ENCODE measurements at regions not wholly inside any gene's neighbourhood (a gene's known extent, or its start where the extent isn't known, plus 50 kb on each side); places are given as distances from the start of the nearest gene placed in this dataset.

DNA sequence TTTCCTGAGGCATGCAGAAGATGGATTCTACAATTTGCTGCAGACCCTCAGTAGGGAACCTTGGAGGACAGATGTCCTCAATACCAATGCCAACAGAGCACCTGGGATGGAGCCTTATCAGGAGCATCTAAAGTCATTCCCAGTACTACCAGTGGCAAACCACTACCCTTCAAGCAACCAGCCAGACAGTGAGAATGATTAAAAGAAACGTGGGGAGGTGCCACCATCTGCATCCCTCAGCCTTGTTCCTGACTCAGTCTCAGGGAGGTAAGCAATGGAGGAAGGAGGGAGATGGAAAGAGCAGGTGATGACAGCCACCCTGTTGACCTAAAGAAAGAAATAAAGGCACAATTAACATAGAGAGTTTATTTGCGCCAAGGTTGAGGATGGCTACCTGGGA lies 175.2 kb upstream of the GRIN2B start:
- no peak for DNase-seq

DNA sequence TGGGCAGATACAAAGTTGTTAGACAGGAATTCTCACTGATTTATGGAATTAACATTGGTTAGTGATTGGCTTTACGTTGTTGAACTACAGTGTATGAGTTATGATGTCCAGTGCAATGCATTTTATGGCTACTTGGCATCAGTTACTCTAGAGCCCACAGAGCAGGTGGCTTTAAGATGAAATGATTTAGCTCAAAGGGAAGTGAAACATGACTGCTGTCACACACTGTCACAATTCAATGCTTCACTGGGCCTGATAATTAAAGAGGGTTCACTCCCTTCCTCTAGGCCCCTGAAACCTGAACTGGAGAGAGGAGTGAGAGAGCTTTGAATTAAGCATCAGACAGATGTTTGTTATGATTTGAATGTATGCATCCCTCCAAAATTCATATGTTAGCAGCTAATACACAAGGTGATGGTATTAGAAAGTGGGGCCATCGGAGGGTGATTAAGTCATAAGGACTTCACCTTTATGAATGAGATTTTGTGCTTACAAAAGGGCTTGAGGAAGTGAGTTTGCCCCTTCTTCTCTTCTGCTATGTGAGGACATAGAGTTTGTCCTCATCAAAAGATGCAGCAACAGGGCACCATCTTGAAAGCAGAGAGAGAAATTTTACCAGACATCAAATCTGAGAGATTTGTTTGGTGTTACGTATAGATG lies 175.8 kb upstream of the GRIN2B start:
- DNase-seq: no peak

GRCh38 chr12:14164266-14164665 lies 182.9 kb upstream of the GRIN2B start:
- no peak for DNase-seq

- peak; percentile 59 for DNase-seq
Observed at GRCh38 chr12:14167005-14167628, 185.7 kb upstream of the GRIN2B start.

DNA sequence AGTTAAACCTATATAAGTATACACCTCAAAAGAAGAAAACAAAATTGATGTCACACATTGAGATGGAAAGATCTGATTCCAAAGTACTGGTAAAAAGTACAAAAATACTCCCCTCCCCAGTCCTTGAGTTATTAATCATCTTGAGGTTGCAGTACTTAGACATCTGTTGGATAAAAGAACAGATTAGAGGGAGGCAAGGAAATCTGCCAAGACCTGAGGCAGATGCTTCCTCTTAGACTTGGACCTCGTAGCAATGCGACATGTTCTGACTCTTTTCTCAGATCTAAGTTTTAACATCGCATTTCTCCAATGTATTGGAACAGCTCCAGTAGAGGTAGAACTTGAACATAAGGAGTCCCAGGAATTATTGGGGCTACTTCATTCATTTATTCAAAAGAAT lies 187.9 kb upstream of the GRIN2B start:
- no peak for DNase-seq

DNA sequence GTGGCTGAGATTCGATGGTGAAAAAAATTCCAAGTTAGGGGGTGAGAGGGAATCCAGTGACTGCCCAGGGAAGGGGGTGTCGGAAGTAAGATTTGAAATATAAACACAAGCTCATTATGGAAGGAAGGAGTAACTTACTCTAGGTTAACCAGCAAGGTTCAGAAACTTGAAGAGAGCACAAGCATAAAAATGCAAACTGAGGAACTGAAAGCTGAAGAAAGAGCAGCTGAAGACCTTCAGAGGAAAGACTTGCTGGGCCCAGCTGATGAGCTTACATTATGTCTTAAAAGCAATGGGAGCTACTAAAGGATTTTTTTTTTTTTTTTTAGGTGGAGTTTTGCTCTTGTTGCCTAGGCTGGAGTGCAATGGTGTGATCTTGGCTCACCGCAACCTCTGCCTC lies 189.7 kb upstream of the GRIN2B start:
- no peak for DNase-seq

DNA sequence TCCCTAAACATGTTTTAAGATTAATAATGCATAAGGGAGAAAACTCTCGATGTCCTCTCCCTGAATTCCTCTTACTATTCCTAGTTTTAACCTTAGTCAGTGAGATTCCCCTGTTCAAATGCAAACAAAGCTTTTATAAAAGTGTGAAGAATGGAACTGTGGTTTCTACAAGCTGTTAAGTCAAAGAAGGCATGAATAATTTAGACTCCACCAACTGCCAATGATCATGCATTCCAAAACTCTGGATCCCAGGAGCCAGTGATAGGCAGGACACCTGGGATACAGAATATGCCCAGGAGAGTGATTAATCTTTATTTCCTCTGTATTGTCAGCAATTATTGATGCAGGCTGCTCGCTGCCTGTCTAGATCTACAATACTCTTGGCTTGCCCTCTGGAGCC lies 190.3 kb upstream of the ATF7IP start:
- DNase-seq: no peak

DNA sequence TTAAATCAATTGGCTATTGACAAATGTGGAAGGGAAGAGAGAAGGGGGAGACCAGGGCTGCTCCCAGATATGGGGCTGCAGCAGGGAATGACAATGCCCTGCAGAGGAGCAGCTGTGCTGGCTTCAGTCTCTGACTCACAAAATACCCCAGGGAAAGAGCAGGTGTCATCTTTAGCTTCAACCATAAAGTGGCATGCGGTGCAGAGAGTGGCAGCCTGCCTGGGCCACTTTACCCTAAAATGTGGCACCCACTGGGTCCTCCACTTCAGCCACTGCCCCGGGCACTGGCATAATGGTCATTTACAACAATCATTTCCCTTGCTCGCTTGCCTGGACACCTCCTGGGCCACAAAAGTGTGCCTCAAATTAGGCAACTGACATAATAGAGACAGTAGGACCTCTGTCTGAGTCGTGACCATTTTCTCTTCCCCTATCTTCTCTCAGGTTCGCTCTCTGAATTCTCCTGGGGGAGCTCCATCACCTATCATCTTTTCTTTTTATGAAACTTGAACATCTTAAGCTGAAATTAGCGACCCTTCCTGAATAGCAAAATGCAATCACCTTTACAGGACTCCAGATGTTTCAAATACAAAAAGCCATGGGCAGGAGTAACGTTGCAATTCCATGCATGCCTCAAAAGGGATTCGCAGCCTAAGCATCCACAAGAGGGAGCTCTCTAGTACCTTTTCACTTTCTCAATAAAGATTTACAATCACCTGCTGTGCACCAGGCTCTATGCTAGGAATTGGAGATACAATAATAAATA lies 179.9 kb upstream of the ATF7IP start:
- peak; percentile 27 for DNase-seq

- no peak for DNase-seq
Observed at GRCh38 chr12:14186193-14186502, 179.3 kb upstream of the ATF7IP start.

DNA sequence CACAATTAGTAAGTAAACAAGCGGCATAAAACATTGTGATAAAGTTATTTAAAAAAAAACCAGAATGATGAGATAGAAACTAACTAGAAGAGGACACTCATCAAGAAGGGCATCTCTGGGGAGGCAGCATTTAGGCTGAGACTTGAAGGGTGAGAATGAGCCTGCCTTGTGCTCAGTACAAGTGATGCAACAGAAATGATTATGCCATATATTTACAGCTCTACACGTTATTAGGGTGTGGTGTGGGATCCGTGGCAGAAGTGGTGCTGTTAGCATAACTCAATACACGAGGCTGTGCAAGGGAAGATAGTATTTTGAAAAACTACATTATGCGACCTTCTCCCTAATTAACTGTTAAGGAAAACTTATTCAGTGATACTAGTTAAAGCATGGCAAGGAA lies 178.5 kb upstream of the ATF7IP start:
- no peak for DNase-seq

GRCh38 chr12:14187966-14188365 lies 177.5 kb upstream of the ATF7IP start:
- no peak for DNase-seq

- no peak for DNase-seq
Observed at GRCh38 chr12:14188744-14189143, 176.7 kb upstream of the ATF7IP start.

DNA sequence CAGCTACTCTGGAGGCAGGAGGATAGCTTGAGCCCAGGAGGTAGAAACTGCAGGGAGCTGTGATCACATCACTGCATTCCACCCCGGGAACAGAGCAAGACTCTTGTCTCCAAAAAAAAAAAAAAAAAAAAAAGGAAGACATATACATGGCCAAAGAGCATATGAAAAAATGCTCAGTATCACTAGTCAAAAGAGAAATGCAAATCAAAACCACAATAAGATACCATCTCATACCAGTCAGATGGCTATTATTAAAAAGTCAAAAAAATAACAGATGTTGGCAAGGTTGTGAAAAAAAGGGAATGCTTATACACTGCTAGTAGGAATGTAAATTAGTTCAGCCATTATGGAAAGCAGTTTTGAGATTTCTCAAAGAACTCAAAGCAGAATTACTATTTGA lies 174.8 kb upstream of the ATF7IP start:
- DNase-seq: no peak

DNA sequence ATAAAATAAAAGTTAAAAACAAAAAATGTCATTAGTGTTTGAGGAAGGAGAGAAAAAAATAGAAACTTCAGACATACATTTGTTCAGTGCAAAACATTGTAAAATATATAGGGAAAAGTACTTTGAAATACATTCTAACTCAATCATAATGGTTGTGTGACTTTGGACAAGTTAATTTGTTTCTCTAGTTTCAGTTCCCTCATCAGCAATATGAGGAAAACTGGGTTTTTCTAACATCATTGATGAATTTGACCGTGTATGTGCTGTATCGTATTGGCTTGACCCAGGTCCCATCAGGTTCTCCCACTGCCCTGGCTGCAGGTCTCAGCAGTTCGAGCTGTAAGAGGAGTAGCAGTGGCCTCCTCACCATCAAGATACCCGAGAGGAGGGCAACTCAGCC lies 173.9 kb upstream of the ATF7IP start:
- DNase-seq: no peak

DNA sequence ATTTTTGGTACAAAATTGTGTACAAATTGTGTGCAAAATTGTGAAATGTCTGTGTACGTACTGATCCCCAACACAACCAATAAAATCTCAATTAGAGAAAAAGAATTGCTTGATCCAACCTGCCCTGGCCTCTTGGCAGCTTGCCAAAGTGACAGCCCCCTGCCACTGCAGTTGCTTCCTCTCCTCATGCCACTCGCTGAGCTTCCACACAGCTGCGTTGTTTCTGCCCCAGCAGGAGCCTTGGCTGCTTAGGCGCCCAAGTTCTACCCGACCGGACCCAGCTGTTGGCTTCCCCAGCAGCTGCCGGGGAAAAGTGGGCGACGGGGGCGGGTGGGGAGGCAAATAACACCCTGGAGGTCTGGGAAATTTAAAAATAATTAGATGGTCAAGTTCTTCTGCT lies 171.8 kb upstream of the ATF7IP start:
- DNase-seq: no peak

DNA sequence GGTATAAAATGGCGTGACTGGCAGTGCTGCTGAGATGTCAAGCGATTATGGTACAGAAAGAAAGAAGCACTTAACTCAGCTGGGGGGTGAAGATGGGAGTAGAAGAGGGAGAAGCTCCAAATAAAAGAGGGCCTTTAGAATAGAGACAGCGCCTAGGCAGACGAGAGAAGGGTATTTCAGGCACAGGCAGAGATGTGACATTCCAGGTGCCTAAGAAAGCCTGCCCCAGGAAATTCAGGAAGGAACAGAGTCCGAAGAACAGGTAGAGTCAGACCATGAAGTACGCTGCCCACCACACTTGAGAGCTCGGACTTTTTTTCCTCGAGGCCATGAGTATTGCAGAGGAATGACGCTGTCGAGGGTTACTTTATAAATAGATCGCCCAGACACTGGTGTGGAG lies 170.9 kb upstream of the ATF7IP start:
- DNase-seq: no peak

GRCh38 chr12:14199455-14200198 lies 165.9 kb upstream of the ATF7IP start:
- DNase-seq: no peak

DNA sequence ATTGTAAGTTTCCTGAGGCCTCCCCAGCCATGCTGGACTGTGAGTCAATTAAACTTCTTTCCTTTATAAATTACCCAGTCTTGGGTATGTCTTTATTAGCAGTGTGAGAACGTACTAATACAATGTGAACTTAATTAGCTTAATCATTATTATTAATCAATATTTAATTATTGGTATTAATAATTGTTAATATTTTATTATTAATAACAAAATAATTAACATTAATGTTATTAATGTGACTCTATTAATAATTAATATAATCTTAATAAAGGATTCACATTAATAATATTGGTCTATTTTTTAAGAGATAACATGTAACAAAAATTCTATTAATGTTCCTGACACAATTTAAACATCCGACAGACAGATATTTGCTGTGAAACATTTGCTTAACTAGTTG lies 164.9 kb upstream of the ATF7IP start:
- no peak for DNase-seq

DNA sequence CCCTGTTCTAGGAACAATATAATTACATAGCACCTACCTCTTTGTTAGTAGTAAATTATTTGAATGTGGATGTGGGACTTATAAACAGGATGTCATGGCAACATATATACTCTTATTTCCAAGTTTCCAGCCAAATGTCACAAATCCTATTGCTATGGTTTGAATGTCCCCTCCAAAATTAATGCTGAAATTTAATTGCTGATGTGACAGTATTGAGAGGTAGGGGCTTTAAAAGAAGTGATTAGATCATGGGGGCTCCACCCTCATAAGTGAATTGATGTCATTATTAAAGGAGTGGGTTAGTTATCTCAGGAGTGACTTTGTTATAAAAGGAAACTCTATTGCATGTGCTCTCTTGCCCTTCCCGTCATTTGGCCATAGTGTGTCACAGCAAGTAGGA lies 164.2 kb upstream of the ATF7IP start:
- no peak for DNase-seq

GRCh38 chr12:14207905-14208551 lies 157.5 kb upstream of the ATF7IP start:
- no peak for DNase-seq

- no peak for DNase-seq
Observed at GRCh38 chr12:14211947-14212387, 153.5 kb upstream of the ATF7IP start.

- DNase-seq: no peak
Observed at GRCh38 chr12:14213542-14213941, 151.9 kb upstream of the ATF7IP start.

GRCh38 chr12:14214495-14214894 lies 151.0 kb upstream of the ATF7IP start:
- DNase-seq: no peak
